Mammary epithelial cell (primary cell): ENCODE measurements at regions not wholly inside any gene's neighbourhood (a gene's known extent, or its start where the extent isn't known, plus 50 kb on each side); places are given as distances from the start of the nearest gene placed in this dataset.

Experiments used
- CTCF ChIP-seq, 2 donors: IDR thresholded peaks in 1 of 2; conservative IDR thresholded peaks in 1 of 2; 2 replicates each; pipeline ENCODE4 v1.5.1; 2011 to 2012; ENCODE audit warnings: inconsistent platforms in 2 of 2, low read length in 2 of 2, mild to moderate bottlenecking in 2 of 2, control low read depth in 1 of 2, low read depth in 1 of 2; ENCODE audit not compliant: insufficient read depth in 1 of 2; ENCODE audit errors: extremely low read depth in 1 of 2
- EZH2 ChIP-seq: IDR thresholded peaks from 2 replicates; pipeline ENCODE4 v1.6.1; 2012; ENCODE audit warnings: low read length, inconsistent platforms, borderline replicate concordance

- TF ChIP-seq CTCF (conservative IDR thresholded peaks at IDR 0.05 in 1 of 2, IDR thresholded peaks at IDR 0.05 in 1 of 2; ENCODE audit: extremely low read depth in 1 of 2, insufficient read depth in 1 of 2, low read depth in 1 of 2, low read length in 2 of 2) (no peak), EZH2 (no peak)
Observed at GRCh38 chr1:82110366-82111254, 309.9 kb downstream of the ADGRL2 start.
